ENCODE measurements at regions not wholly inside any gene's neighbourhood (a gene's known extent, or its start where the extent isn't known, plus 50 kb on each side); places are given as distances from the start of the nearest gene placed in this dataset.
A peak's percentile ranks its signal among the peaks of the same experiment; 100 is the strongest.

- Histone ChIP-seq H3K4me3 (no peak overlapping the region), H3K27ac (peak overlapping the region in 3 of 4 donors; percentile 82 to 84 (median 82)), H3K27me3 (no peaks in the 10 kb centered on the region), H3K4me1 (peaks cover 4 to 70% (median 30%) of the 10 kb centered on the region in 3 donors), H3K36me3 (no peaks in the 10 kb centered on the region), H3K9me3 (no peaks in the 10 kb centered on the region)
- no peak for ATAC-seq
- TF ChIP-seq POLR2AphosphoS5 (IDR thresholded peaks at IDR 0.05), result no peak
- TF ChIP-seq CTCF (IDR thresholded peaks at IDR 0.05), result no peak
- TF ChIP-seq POLR2A (IDR thresholded peaks at IDR 0.05), result no peak
- no peak for TF ChIP-seq EP300 (IDR thresholded peaks at IDR 0.05)
- WGBS, 2 donors (ENCODE audit: low coverage in 1 of 2), result 71 to 77% methylated on average over 6 to 8 of the region's 20 CpGs
Measured at GRCh38 chr15:99440551-99441443, 125.0 kb upstream of the MEF2A start.

- TF ChIP-seq POLR2A (IDR thresholded peaks at IDR 0.05) (no peak), EP300 (IDR thresholded peaks at IDR 0.05) (no peak), CTCF (IDR thresholded peaks at IDR 0.05) (no peak), POLR2AphosphoS5 (IDR thresholded peaks at IDR 0.05) (no peak)
- ATAC-seq, result no peak
- Histone ChIP-seq H3K27ac (peak overlapping the region in 3 of 4 donors; percentile 82 to 84 (median 82)), H3K4me3 (no peak overlapping the region), H3K27me3 (no peaks in the 10 kb centered on the region), H3K9me3 (no peaks in the 10 kb centered on the region), H3K4me1 (peaks cover 4 to 63% (median 30%) of the 10 kb centered on the region in 3 donors), H3K36me3 (no peaks in the 10 kb centered on the region)
- WGBS, 2 donors (ENCODE audit: low coverage in 1 of 2), result 67 to 80% methylated on average over 1 to 6 of the region's 6 CpGs
Measured at GRCh38 chr15:99441444-99441800, 124.4 kb upstream of the MEF2A start.

- Histone ChIP-seq H3K27ac (peak overlapping the region; percentile 55 to 84 (median 82)), H3K9me3 (no peaks in the 10 kb centered on the region), H3K4me3 (no peak overlapping the region), H3K27me3 (no peaks in the 10 kb centered on the region), H3K36me3 (no peaks in the 10 kb centered on the region), H3K4me1 (peaks cover 4 to 61% (median 30%) of the 10 kb centered on the region in 3 donors)
- no peak for ATAC-seq
- no peak for TF ChIP-seq POLR2A (IDR thresholded peaks at IDR 0.05)
- TF ChIP-seq POLR2AphosphoS5 (IDR thresholded peaks at IDR 0.05), result no peak
- TF ChIP-seq CTCF (IDR thresholded peaks at IDR 0.05), result no peak
- TF ChIP-seq EP300 (IDR thresholded peaks at IDR 0.05), result no peak
- WGBS, 2 donors (ENCODE audit: low coverage in 1 of 2), result 33 to 64% methylated on average over 1 to 3 of the region's 3 CpGs
Measured at GRCh38 chr15:99441871-99442251, 123.9 kb upstream of the MEF2A start.

GRCh38 chr15:99442252-99442897, 123.4 kb upstream of the MEF2A start:
- Histone ChIP-seq H3K27ac (peak overlapping the region; percentile 66 to 84 (median 82)), H3K9me3 (no peaks in the 10 kb centered on the region), H3K27me3 (no peaks in the 10 kb centered on the region), H3K36me3 (no peaks in the 10 kb centered on the region), H3K4me1 (peaks cover 4 to 61% (median 28%) of the 10 kb centered on the region in 3 donors), H3K4me3 (no peak overlapping the region)
- ATAC-seq, result peak; percentile 84
- TF ChIP-seq POLR2AphosphoS5 (IDR thresholded peaks at IDR 0.05) (peak; percentile 90), CTCF (IDR thresholded peaks at IDR 0.05) (no peak)
- 14 to 16% methylated on average over 4 of the region's 14 CpGs for WGBS, 2 donors (ENCODE audit: low coverage in 1 of 2)

Data from gastroesophageal sphincter (tissue), 4 donors.